K562 (cell line): ENCODE measurements at regions not wholly inside any gene's neighbourhood (a gene's known extent, or its start where the extent isn't known, plus 50 kb on each side); places are given as distances from the start of the nearest gene placed in this dataset.

ENCODE experiments used
- ATAC-seq: fragments of 200-7000 bp; cut with Tn5 transposase; 3 replicates; pipeline ENCODE4 v1.9.1; 2020; ENCODE audit warnings: moderate library complexity
- BruUV-seq: library from RNA; stranded (reverse); fragments of 400-500 nt; replicated peaks from 2 replicates; lab custom pipeline; 2021; lab: Mats Ljungman, UMichigan
- CTCF ChIA-PET: fragments of 300-600 bp; formaldehyde crosslinking; extraction: SDS; loops from one replicate; lab custom pipeline; 2021; ENCODE audit warnings: low intra/inter-chr PET ratio; lab: Yijun Ruan, JAX
- POLR2A ChIA-PET: fragments of 300-600, 350-650 bp; sonication (Branson Sonifier 250); formaldehyde crosslinking; extraction: SDS; loops from one replicate; lab custom pipeline; 2021; ENCODE audit warnings: antibody characterized with exemption, inconsistent platforms; lab: Yijun Ruan, JAX
- DNase-seq, 4 experiments: peaks; one replicate each; pipeline versions ENCODE4 v3.0.0 to v3.0.0-alpha.2; 2011 to 2018; ENCODE audit warnings: low spot score in 3 of 4, mixed read lengths in 3 of 4; ENCODE audit errors: extremely low read depth in 1 of 4
- FAIRE-seq: peaks from 2 replicates; lab custom pipeline; 2011; peaks lifted over from hg19 to GRCh38; lab: Jason Lieb, UNC
- H2AFZ ChIP-seq: 2 replicates; pipeline ENCODE4 v1.6.0; 2011; ENCODE audit warnings: low read depth, low read length, control low read depth, inconsistent platforms
- H3K27ac ChIP-seq: fragments of 200-600 bp; 3 replicates; pipeline ENCODE4 v1.8.0; 2011; ENCODE audit warnings: low read depth, mild to moderate bottlenecking, control low read depth, inconsistent platforms, low read length, moderate library complexity, mixed read lengths; ENCODE audit errors: extremely low read depth
- H3K27me3 ChIP-seq, 2 experiments: fragments of 300-600 bp in 1 of 2; 2 replicates in 1 of 2; 3 replicates in 1 of 2; pipeline versions ENCODE4 v1.6.0 to v1.8.0; 2011; ENCODE audit warnings: inconsistent platforms in 2 of 2, low read length in 2 of 2, mild to moderate bottlenecking in 1 of 2, mixed read lengths in 1 of 2, moderate library complexity in 1 of 2; ENCODE audit not compliant: control insufficient read depth in 2 of 2, insufficient read depth in 2 of 2
- H3K36me3 ChIP-seq: fragments of 300-600 bp; 3 replicates; pipeline ENCODE4 v1.8.0; 2011; ENCODE audit warnings: mild to moderate bottlenecking, low read length, inconsistent platforms; ENCODE audit not compliant: control insufficient read depth, insufficient read depth
- H3K4me1 ChIP-seq, 2 experiments: fragments of 200-600 bp in 1 of 2; replicated peaks in 1 of 2; 2 replicates in 1 of 2; 3 replicates in 1 of 2; pipeline versions ENCODE4 v1.5.1 to v1.8.0; 2011; ENCODE audit warnings: inconsistent platforms in 2 of 2, low read length in 2 of 2, mild to moderate bottlenecking in 1 of 2, mixed read lengths in 1 of 2, moderate library complexity in 1 of 2; ENCODE audit not compliant: control insufficient read depth in 2 of 2, insufficient read depth in 2 of 2
- H3K4me2 ChIP-seq: 2 replicates; pipeline ENCODE4 v1.6.1; 2011; ENCODE audit warnings: low read length, control low read depth, inconsistent platforms, mixed read lengths; ENCODE audit not compliant: insufficient read depth
- H3K4me3 ChIP-seq: fragments of 200-600 bp; sonication (generic), shearing (Covaris generic); 2 replicates; pipeline ENCODE4 v1.5.1; 2016; ENCODE audit warnings: control low read depth, inconsistent platforms
- H3K79me2 ChIP-seq: fragments of 200-600 bp; 3 replicates; pipeline ENCODE4 v1.8.0; 2011; ENCODE audit warnings: low read length, inconsistent platforms; ENCODE audit not compliant: control insufficient read depth, insufficient read depth
- H3K9ac ChIP-seq, 2 experiments: 2 replicates each; pipeline versions ENCODE4 v1.6.0 to v1.6.1; 2011; ENCODE audit warnings: low read depth in 2 of 2, low read length in 2 of 2, control low read depth in 1 of 2, inconsistent platforms in 1 of 2, mild to moderate bottlenecking in 1 of 2, mixed read lengths in 1 of 2; ENCODE audit not compliant: insufficient read depth in 1 of 2
- H3K9me1 ChIP-seq: one replicate; pipeline ENCODE4 v1.6.0; 2011; ENCODE audit warnings: inconsistent platforms, mild to moderate bottlenecking, low read length, moderate library complexity; ENCODE audit not compliant: control insufficient read depth, insufficient read depth
- H3K9me3 ChIP-seq: replicated peaks from 2 replicates; pipeline ENCODE4 v1.5.1; 2011; ENCODE audit warnings: low read depth, low read length, inconsistent platforms; ENCODE audit not compliant: control insufficient read depth, insufficient read depth
- H4K20me1 ChIP-seq: replicated peaks from 2 replicates; pipeline ENCODE4 v1.6.1; 2011; ENCODE audit warnings: low read length, inconsistent platforms, mixed read lengths; ENCODE audit not compliant: control insufficient read depth, insufficient read depth
- CTCF ChIP-seq, 3 experiments: IDR thresholded peaks in 2 of 3; conservative IDR thresholded peaks in 1 of 3; 2 replicates each; pipeline ENCODE4 v1.5.1; 2011 to 2012; ENCODE audit warnings: low read length in 3 of 3, mild to moderate bottlenecking in 3 of 3, control low read depth in 2 of 3, improper control_type of control experiment in 1 of 3, inconsistent platforms in 1 of 3, low read depth in 1 of 3, mixed read lengths in 1 of 3, moderate library complexity in 1 of 3; ENCODE audit not compliant: insufficient read depth in 2 of 3
- MCM3 ChIP-seq: fragments of 450-650 bp; IDR thresholded peaks from 2 replicates; pipeline ENCODE4 v1.6.1; 2016
- RAD21 ChIP-seq, 2 experiments: fragments of 250-450 bp in 1 of 2; fragments of 450-650 bp in 1 of 2; sonication (Bioruptor Pico) in 1 of 2; formaldehyde crosslinking in 1 of 2; IDR thresholded peaks in 1 of 2; conservative IDR thresholded peaks in 1 of 2; 2 replicates each; pipeline versions ENCODE4 v1.4.0 to v1.8.0; 2020 to 2022; ENCODE audit warnings: mild to moderate bottlenecking in 2 of 2, moderate library complexity in 1 of 2
- REST ChIP-seq, 2 experiments: fragments of 450-650 bp; formaldehyde crosslinking in 1 of 2; IDR thresholded peaks; 2 replicates each; pipeline versions ENCODE4 v1.4.0 to v1.6.1; 2014 to 2020; ENCODE audit warnings: mild to moderate bottlenecking in 2 of 2, borderline replicate concordance in 1 of 2, low read depth in 1 of 2
- ZNF124 ChIP-seq: sonication (generic); formaldehyde crosslinking; IDR thresholded peaks from 2 replicates; pipeline ENCODE4 v1.8.1; 2022; ENCODE audit warnings: missing genetic modification reagents
- WGBS: fragments of 100-300 bp; shearing (Covaris generic); methylation state at CpG from one replicate; pipeline ENCODE4 v1.1.6; 2016; ENCODE audit warnings: low coverage, mixed read lengths; ENCODE audit not compliant: insufficient coverage; ENCODE audit errors: missing lambda C conversion rate; 5-methylcytosine and 5-hydroxymethylcytosine counted together
- in situ Hi-C: fragments of 300-500 bp; cut with MboI; formaldehyde crosslinking; loops from 4 replicates; pipeline ENCODE4 v1.15.0; 2018; ENCODE audit warnings: inconsistent platforms, mixed read lengths
- intact Hi-C: fragments of 100-400 bp; cut with micrococcal nuclease; formaldehyde crosslinking; loops from 2 replicates; pipeline ENCODE4 v1.14.2; 2022

GRCh38 chr6:112877134-112878100 is 530.3 kb downstream of the RFPL4B start:
- no peak overlapping the region for H3K27ac ChIP-seq
- BruUV-seq, result no TSS peak
- peaks cover 3% of the 10 kb centered on the region; the same call in 1 of the 3 replicates for H3K79me2 ChIP-seq
- H4K20me1 ChIP-seq, result no peaks in the 10 kb centered on the region
- no peaks in the 10 kb centered on the region for H3K9me1 ChIP-seq
- ATAC-seq, result no peak
- no peaks in the 10 kb centered on the region for H3K36me3 ChIP-seq
- FAIRE-seq, result no peak
- no peak for DNase-seq
- intact Hi-C loops (loop anchor here (2.0 to 10.0 kb wide), 3 partner anchors 97 to 980 kb away; partner anchors contain the start of gene MARCKS), in situ Hi-C loops (loop anchor here (25.0 kb wide), 1 partner anchor 1035 kb away; no protein-coding TSS in a partner anchor)
- peaks cover 0 to 7% of the 10 kb centered on the region in 2 experiments; a peak in 2 of 5 replicates for H3K4me1 ChIP-seq
- H3K27me3 ChIP-seq, result no peaks in the 10 kb centered on the region
- H3K9me3 ChIP-seq, result no peaks in the 10 kb centered on the region
- H3K4me3 ChIP-seq, result no peak overlapping the region
- WGBS, result 4% methylated on average over 4 of the region's 4 CpGs
- ChIA-PET POLR2A (no interaction called here), CTCF (no interaction called here)
- H3K4me2 ChIP-seq, result no peak overlapping the region
- H3K9ac ChIP-seq, result no peak overlapping the region
- H2AFZ ChIP-seq, result no peak overlapping the region
- TF ChIP-seq REST (IDR thresholded peaks at IDR 0.05; ENCODE audit: borderline replicate concordance) (peak; percentile 17; the same call in 1 of the 2 replicates), REST (CRISPR knock-in tag; IDR thresholded peaks at IDR 0.05; ENCODE audit: low read depth) (no peak), CTCF (IDR thresholded peaks at IDR 0.05 in 2 of 3, conservative IDR thresholded peaks at IDR 0.05 in 1 of 3; ENCODE audit: insufficient read depth in 2 of 3, low read depth in 1 of 3, low read length in 3 of 3) (peak in 1 of 3 experiments; percentile 41; a peak in 2 of 6 replicates), ZNF124 (CRISPR knock-in tag) (no peak), MCM3 (no peak), RAD21 (CRISPR knock-in tag; conservative IDR thresholded peaks at IDR 0.05 in 1 of 2, IDR thresholded peaks at IDR 0.05 in 1 of 2) (peak; percentile 32 to 65; a peak in 3 of 4 replicates)
